SK-N-MC (cell line): ENCODE measurements at regions not wholly inside any gene's neighbourhood (a gene's known extent, or its start where the extent isn't known, plus 50 kb on each side); places are given as distances from the start of the nearest gene placed in this dataset.

ENCODE experiments used
- EZH2 ChIP-seq: fragments of 200-600 bp; sonication (generic); IDR thresholded peaks from one replicate; pipeline ENCODE4 v1.6.1; 2017; ENCODE audit warnings: antibody characterized with exemption
- POLR2AphosphoS5 ChIP-seq: IDR thresholded peaks from 2 replicates; pipeline ENCODE4 v1.6.1; 2012; ENCODE audit warnings: mild to moderate bottlenecking, low read depth, low read length, borderline replicate concordance

DNA sequence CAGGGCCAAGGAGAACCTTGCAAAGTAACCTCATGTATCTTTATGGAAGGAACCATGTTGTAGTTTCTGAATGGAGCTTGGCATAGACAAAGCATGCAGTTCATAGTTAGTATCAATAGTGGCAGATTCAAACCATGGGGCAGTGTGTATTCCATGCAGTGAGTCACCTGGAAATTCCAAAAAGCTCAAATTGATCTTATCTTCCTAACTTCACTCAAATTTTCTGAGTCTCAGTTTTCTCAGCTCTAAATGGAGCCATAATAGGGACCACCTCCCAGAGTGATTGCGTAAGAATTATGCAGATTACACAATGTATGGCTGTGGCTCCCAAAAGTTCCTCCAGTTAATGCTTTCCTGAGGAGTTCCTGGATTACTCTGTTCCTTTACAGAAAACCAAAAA lies 549.9 kb upstream of the KLF4 start:
- no peak for TF ChIP-seq EZH2
- no peak for TF ChIP-seq POLR2AphosphoS5
